ENCODE measurements at regions not wholly inside any gene's neighbourhood (a gene's known extent, or its start where the extent isn't known, plus 50 kb on each side); places are given as distances from the start of the nearest gene placed in this dataset.

- no peak overlapping the region for H3K4me3 ChIP-seq
- 76 to 89% methylated on average over 6 of the region's 6 CpGs for WGBS, 2 donors
- ATAC-seq (ENCODE audit: insufficient read depth, low FRiP score), result no peak
- TF ChIP-seq, protein P1, sequence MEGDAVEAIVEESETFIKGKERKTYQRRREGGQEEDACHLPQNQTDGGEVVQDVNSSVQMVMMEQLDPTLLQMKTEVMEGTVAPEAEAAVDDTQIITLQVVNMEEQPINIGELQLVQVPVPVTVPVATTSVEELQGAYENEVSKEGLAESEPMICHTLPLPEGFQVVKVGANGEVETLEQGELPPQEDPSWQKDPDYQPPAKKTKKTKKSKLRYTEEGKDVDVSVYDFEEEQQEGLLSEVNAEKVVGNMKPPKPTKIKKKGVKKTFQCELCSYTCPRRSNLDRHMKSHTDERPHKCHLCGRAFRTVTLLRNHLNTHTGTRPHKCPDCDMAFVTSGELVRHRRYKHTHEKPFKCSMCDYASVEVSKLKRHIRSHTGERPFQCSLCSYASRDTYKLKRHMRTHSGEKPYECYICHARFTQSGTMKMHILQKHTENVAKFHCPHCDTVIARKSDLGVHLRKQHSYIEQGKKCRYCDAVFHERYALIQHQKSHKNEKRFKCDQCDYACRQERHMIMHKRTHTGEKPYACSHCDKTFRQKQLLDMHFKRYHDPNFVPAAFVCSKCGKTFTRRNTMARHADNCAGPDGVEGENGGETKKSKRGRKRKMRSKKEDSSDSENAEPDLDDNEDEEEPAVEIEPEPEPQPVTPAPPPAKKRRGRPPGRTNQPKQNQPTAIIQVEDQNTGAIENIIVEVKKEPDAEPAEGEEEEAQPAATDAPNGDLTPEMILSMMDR (IDR thresholded peaks at IDR 0.05; ENCODE audit: control extremely low read depth, extremely low read depth), result no peak
- H3K9ac ChIP-seq (ENCODE audit: insufficient read depth in 1 of 2, low read length in 2 of 2), result no peak overlapping the region
- H3K36me3 ChIP-seq (ENCODE audit: control insufficient read depth in 4 of 4, insufficient read depth in 4 of 4, low read length in 4 of 4), result no peaks in the 10 kb centered on the region
- no peaks in the 10 kb centered on the region for H3K27me3 ChIP-seq (ENCODE audit: control insufficient read depth in 3 of 3, insufficient read depth in 3 of 3, low read length in 2 of 3)
- peak overlapping the region; percentile 12 to 93 for H3K27ac ChIP-seq (ENCODE audit: low read depth in 1 of 2, low read length in 1 of 2)
- H3K9me3 ChIP-seq (ENCODE audit: control insufficient read depth in 4 of 4, insufficient read depth in 3 of 4, low read length in 3 of 4), result no peaks in the 10 kb centered on the region
- no peak for DNase-seq
- H3K4me1 ChIP-seq (ENCODE audit: control insufficient read depth in 5 of 5, insufficient read depth in 5 of 5, low read length in 5 of 5), result peaks cover 0 to 24% (median 13%) of the 10 kb centered on the region in 5 donors
These were observed 87.1 kb downstream of the ADRB2 start for GRCh38 chr5:148913493-148913892.

DNA sequence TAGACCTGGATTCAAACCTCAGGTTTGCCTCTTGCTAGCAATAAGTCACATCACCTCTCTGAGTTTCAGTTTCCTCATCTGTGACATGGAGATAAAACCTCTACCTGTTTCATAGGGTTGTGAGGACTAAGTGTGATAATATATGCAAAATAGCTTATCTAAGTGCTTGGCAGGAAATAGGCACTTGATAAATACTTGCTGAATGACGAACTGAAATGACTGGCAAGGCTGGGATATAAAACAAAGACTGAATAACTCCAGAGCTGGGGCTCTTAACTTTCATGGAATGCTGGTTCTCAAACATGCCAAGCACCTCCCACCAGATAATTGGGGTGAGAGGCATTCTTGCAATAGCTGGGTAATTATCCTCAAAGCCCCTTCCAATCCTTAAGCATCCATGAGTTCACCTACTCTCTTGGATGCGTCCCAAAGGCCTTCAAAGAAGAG, 87.6 kb downstream of the ADRB2 start:
- 46 to 77% methylated on average over 2 of the region's 2 CpGs for WGBS, 2 donors
- H3K9me3 ChIP-seq (ENCODE audit: control insufficient read depth in 4 of 4, insufficient read depth in 3 of 4, low read length in 3 of 4), result no peaks in the 10 kb centered on the region
- H3K4me1 ChIP-seq (ENCODE audit: control insufficient read depth in 5 of 5, insufficient read depth in 5 of 5, low read length in 5 of 5), result peaks cover 0 to 19% (median 13%) of the 10 kb centered on the region in 5 donors
- TF ChIP-seq, protein P1 (IDR thresholded peaks at IDR 0.05; ENCODE audit: control extremely low read depth, extremely low read depth), result no peak
- H3K36me3 ChIP-seq (ENCODE audit: control insufficient read depth in 4 of 4, insufficient read depth in 4 of 4, low read length in 4 of 4), result no peaks in the 10 kb centered on the region
- no peak overlapping the region for H3K4me3 ChIP-seq
- ATAC-seq (ENCODE audit: insufficient read depth, low FRiP score) (peak; percentile 70), DNase-seq (peak; percentile 55 to 77 (median 64))
- no peak overlapping the region for H3K9ac ChIP-seq (ENCODE audit: insufficient read depth in 1 of 2, low read length in 2 of 2)
- no peaks in the 10 kb centered on the region for H3K27me3 ChIP-seq (ENCODE audit: control insufficient read depth in 3 of 3, insufficient read depth in 3 of 3, low read length in 2 of 3)
- H3K27ac ChIP-seq (ENCODE audit: low read depth in 1 of 2, low read length in 1 of 2), result peak overlapping the region; percentile 26 to 93

DNA sequence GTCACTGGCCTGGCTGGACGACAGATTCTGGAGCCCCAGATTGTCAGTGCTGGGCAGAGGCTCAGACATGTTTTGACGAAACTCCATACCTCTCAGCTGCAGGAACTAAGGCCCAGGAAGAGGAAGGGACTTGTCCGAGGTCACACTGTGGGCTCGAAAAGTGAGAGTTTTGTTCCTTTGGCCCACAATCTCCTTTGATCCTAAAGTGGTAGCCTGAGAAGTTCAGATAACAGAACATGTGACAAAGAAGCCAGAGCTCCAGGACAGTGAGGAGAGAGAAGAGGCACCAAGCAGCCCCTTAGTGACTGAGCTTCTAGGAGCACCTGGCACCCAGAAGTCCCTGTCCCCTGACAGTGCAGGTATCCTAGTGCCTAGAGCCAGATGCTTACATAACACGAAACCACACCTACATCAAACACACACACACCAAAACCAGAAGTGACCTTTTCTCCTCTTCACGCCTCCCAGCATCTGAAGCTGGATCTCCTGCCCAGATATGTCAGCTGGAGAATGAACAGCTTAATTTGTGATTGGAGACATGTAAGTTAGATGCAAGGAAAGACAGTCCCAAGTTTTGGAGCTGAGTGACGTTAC, 88.9 kb downstream of the ADRB2 start:
- ATAC-seq (ENCODE audit: insufficient read depth, low FRiP score) (no peak), DNase-seq (no peak)
- H3K4me1 ChIP-seq (ENCODE audit: control insufficient read depth in 5 of 5, insufficient read depth in 5 of 5, low read length in 5 of 5), result peaks cover 0 to 16% (median 13%) of the 10 kb centered on the region in 5 donors
- H3K27ac ChIP-seq (ENCODE audit: low read depth in 1 of 2, low read length in 1 of 2), result peak overlapping the region in 1 of 2 donors; percentile 94
- H3K36me3 ChIP-seq (ENCODE audit: control insufficient read depth in 4 of 4, insufficient read depth in 4 of 4, low read length in 4 of 4), result no peaks in the 10 kb centered on the region
- no peak overlapping the region for H3K9ac ChIP-seq (ENCODE audit: insufficient read depth in 1 of 2, low read length in 2 of 2)
- no peaks in the 10 kb centered on the region for H3K9me3 ChIP-seq (ENCODE audit: control insufficient read depth in 4 of 4, insufficient read depth in 3 of 4, low read length in 3 of 4)
- no peaks in the 10 kb centered on the region for H3K27me3 ChIP-seq (ENCODE audit: control insufficient read depth in 3 of 3, insufficient read depth in 3 of 3, low read length in 2 of 3)
- 52 to 55% methylated on average over 7 of the region's 7 CpGs for WGBS, 2 donors
- TF ChIP-seq, protein P1 (IDR thresholded peaks at IDR 0.05; ENCODE audit: control extremely low read depth, extremely low read depth), result no peak
- peak overlapping the region; percentile 15 for H3K4me3 ChIP-seq
